Heart right ventricle (tissue), 16 donors: ENCODE measurements at regions not wholly inside any gene's neighbourhood (a gene's known extent, or its start where the extent isn't known, plus 50 kb on each side); places are given as distances from the start of the nearest gene placed in this dataset.

Experiments
- ATAC-seq, 8 donors: fragments of 200-7000 bp; cut with Tn5 transposase; one replicate each; pipeline ENCODE4 v1.9.1; 2020; ENCODE audit warnings: mild to moderate bottlenecking in 8 of 8, moderate library complexity in 8 of 8, moderate number of reproducible peaks in 1 of 8
- DNase-seq, 2 donors: peaks; one replicate each; pipeline ENCODE4 v3.0.0-alpha.2; 2020
- H3K27ac ChIP-seq, 10 donors: fragments of 200-600 bp; sonication (generic) in 2 of 10; one replicate each; pipeline versions ENCODE4 v1.5.0 to v1.8.0; 2020 to 2022; ENCODE audit warnings: mild to moderate bottlenecking in 3 of 10
- H3K27me3 ChIP-seq, 7 donors: fragments of 200-600 bp; one replicate each; pipeline ENCODE4 v1.8.0; 2021 to 2022; ENCODE audit warnings: mild to moderate bottlenecking in 2 of 7
- H3K36me3 ChIP-seq, 9 donors: fragments of 200-600 bp; sonication (generic) in 1 of 9; one replicate each; pipeline versions ENCODE4 v1.5.0 to v1.8.0; 2020 to 2022; ENCODE audit warnings: mild to moderate bottlenecking in 2 of 9
- H3K4me1 ChIP-seq, 9 donors: fragments of 200-600 bp; sonication (generic) in 1 of 9; one replicate each; pipeline versions ENCODE4 v1.5.0 to v1.8.0; 2020 to 2022; ENCODE audit warnings: mild to moderate bottlenecking in 4 of 9
- H3K4me3 ChIP-seq, 10 donors: fragments of 200-600 bp; sonication (generic) in 2 of 10; one replicate each; pipeline versions ENCODE4 v1.5.0 to v1.8.0; 2020 to 2022; ENCODE audit warnings: mild to moderate bottlenecking in 7 of 10, moderate library complexity in 2 of 10
- H3K9me3 ChIP-seq, 11 donors: fragments of 200-600 bp in 10 of 11; sonication (generic) in 2 of 11; one replicate each; pipeline versions ENCODE4 v1.5.0 to v1.8.0; 2013 to 2022; ENCODE audit warnings: mild to moderate bottlenecking in 2 of 11, control low read depth in 1 of 11, moderate library complexity in 1 of 11
- WGBS, 2 donors: extraction: QIAGEN DNeasy Blood & Tissue Kit; methylation state at CpG; one replicate each; pipeline ENCODE4 v1.1.7; 2013; ENCODE audit warnings: inconsistent platforms in 1 of 2; 5-methylcytosine and 5-hydroxymethylcytosine counted together
- intact Hi-C, 10 donors: fragments of 100-400 bp; cut with DNase I; formaldehyde crosslinking; loops; one replicate each; pipeline versions ENCODE4 v1.11.1 to v1.14.2; 2022
- TF ChIP-seq, protein P1 (sequence below), 9 donors: fragments of 200-600 bp; sonication (generic) in 2 of 9; IDR thresholded peaks; one replicate each; pipeline versions ENCODE4 v1.5.0 to v1.8.0; 2021 to 2022; ENCODE audit warnings: antibody characterized with exemption in 9 of 9, mild to moderate bottlenecking in 5 of 9, moderate library complexity in 1 of 9
- donor health status: Arrhythmogenic right ventricular cardiomyopathy.
- donor health status: ischemic (EF 13 %, LVEDD 7.1; RV severe dilation, severe dysfunction).
- donor health status: healthy with polysubstance abuse.
- donor health status: DM: no; HTN: yes; CAD: no.
- donor health status: DM: no; HTN: no; CAD: no.
- donor health status: ischemic (EF 25% LVEDD 6.9; RV normal size, moderate dysfunction).
- donor health status: ischemic (EF 25% LVEDD 5.7; RV mildly dilated, moderate dysfunction).
- donor health status: healthy.
- donor health status: DM: yes; HTN: yes; CAD: no.
- donor health status: Ischemic cardiomyopathy.
- donor health status: ischemic (EF 35%, LVEDD 5.7; RV mildly dilated, moderate dysfunction).
- donor health status: nonischemic (EF 11% LVEDD 7.7; RV severe dilation, severe dysfunction).
- donor health status: DM: yes; HTN: yes; CAD: no.
- donor health status: PGD.
- donor health status: ischemic (EF 29% LVEDD 5.4; RV normal size, mild dysfunction).
- donor health status: nonischemic (EF 23%, LVEDD 6.1; RV moderate dilation, normal function).

DNA sequence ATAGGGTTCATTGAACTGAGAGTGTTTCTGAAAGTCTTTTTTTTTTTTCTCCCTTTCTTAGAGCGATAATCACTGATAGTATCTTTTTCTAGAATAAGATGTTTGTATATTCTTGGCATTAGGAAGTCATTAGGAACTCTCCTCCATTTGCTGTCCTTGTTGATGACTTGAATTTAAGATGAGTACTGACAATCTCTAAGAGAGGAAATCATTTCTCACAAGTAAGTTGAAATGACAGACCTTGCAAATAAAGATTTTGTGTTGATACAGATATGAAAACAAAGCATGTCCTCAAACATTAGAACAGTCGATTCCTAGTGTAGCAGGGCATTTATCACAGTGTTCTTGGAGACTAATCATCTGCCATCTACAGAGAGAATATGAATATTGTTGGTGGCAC, 458.4 kb upstream of the SYT1 start:
- ATAC-seq (no peak), DNase-seq (no peak)
- TF ChIP-seq, protein P1, sequence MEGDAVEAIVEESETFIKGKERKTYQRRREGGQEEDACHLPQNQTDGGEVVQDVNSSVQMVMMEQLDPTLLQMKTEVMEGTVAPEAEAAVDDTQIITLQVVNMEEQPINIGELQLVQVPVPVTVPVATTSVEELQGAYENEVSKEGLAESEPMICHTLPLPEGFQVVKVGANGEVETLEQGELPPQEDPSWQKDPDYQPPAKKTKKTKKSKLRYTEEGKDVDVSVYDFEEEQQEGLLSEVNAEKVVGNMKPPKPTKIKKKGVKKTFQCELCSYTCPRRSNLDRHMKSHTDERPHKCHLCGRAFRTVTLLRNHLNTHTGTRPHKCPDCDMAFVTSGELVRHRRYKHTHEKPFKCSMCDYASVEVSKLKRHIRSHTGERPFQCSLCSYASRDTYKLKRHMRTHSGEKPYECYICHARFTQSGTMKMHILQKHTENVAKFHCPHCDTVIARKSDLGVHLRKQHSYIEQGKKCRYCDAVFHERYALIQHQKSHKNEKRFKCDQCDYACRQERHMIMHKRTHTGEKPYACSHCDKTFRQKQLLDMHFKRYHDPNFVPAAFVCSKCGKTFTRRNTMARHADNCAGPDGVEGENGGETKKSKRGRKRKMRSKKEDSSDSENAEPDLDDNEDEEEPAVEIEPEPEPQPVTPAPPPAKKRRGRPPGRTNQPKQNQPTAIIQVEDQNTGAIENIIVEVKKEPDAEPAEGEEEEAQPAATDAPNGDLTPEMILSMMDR (IDR thresholded peaks at IDR 0.05): no peak
- no peaks in the 10 kb centered on the region for H3K4me1 ChIP-seq
- WGBS, 2 donors: 67 to 80% methylated on average over 2 of the region's 2 CpGs
- H3K9me3 ChIP-seq: no peaks in the 10 kb centered on the region
- no peak overlapping the region for H3K27ac ChIP-seq
- no peaks in the 10 kb centered on the region for H3K27me3 ChIP-seq
- intact Hi-C loops: no loop called here
- no peak overlapping the region for H3K4me3 ChIP-seq
- H3K36me3 ChIP-seq: no peaks in the 10 kb centered on the region

DNA sequence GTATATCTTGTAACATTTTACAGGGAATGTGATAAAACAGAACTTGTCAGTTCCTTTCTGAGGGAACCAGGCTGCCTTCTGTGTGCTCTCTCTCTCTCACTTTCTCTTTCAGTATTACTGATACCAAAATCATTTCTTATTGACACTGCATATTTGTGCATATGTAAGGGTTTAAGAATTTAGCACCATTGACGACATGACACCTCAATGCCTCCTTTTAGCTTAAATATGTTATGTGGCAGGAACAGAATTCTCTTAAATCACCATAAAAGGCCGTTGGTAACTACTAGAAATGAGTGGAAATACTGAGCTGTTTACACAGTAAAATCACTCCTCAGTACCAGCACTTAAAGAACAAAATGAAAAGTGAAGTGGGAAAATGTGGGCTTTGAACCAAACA, 457.7 kb upstream of the SYT1 start:
- Histone ChIP-seq H3K27ac (no peak overlapping the region), H3K36me3 (no peaks in the 10 kb centered on the region), H3K4me1 (no peaks in the 10 kb centered on the region), H3K9me3 (peaks cover 0 to 4% (median 0%) of the 10 kb centered on the region in 11 donors), H3K4me3 (no peak overlapping the region), H3K27me3 (no peaks in the 10 kb centered on the region)
- DNase-seq (no peak), ATAC-seq (no peak)
- intact Hi-C loops: no loop called here
- WGBS, 2 donors: 25 to 27% methylated on average over 2 of the region's 2 CpGs
- TF ChIP-seq, protein P1 (IDR thresholded peaks at IDR 0.05): no peak

DNA sequence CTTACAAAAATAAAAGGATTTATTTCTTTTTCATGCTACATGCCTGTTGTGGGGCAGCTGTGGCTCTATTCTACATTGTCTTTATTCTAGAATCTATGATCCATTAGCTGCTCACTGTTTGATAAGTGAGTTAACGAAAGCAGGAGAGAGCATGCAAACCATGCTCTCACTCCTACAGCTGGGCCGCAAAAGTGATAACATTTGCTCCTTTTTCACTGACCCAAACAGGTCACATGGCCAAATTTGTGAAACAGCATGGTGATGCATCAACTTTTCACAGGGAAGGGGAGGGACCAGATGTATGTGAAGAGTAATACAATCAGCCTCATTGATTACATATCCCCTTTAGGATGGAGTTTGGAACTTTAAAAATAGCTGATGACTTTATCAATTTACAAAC, 456.9 kb upstream of the SYT1 start:
- Histone ChIP-seq H3K9me3 (peaks cover 0 to 6% (median 0%) of the 10 kb centered on the region in 11 donors), H3K4me3 (no peak overlapping the region), H3K27me3 (no peaks in the 10 kb centered on the region), H3K4me1 (no peaks in the 10 kb centered on the region), H3K27ac (no peak overlapping the region), H3K36me3 (no peaks in the 10 kb centered on the region)
- intact Hi-C loops: no loop called here
- no peak for DNase-seq
- 62 to 75% methylated on average over 2 of the region's 2 CpGs for WGBS, 2 donors
- TF ChIP-seq, protein P1 (IDR thresholded peaks at IDR 0.05): no peak
- no peak for ATAC-seq

DNA sequence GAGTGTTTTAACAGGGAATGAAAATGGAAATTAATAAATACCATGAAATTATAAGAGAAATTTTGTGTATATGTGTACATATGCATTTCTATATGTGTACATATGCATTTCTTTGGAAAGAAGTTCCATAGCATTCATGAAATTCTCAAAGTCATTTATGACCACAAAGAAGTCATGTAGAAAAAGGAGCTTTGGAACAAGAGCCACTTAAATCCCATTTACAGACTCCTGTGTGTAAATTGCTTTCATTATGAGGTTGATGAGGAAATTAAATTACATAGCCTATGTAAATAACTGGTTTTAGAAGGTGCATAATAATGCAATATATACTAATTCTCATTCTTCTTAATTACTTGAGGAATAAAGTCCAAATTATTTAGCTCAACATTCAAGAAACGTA, 450.5 kb upstream of the SYT1 start:
- ATAC-seq: no peak
- peaks cover 0 to 6% (median 0%) of the 10 kb centered on the region in 11 donors for H3K9me3 ChIP-seq
- WGBS, 2 donors: 92 to 98% methylated on average over 1 of the region's 1 CpG

More for the DNA sequence above, 450.5 kb upstream of the SYT1 start:
- intact Hi-C loops: no loop called here
- Histone ChIP-seq H3K27me3 (no peaks in the 10 kb centered on the region), H3K4me3 (no peak overlapping the region), H3K4me1 (no peaks in the 10 kb centered on the region), H3K36me3 (no peaks in the 10 kb centered on the region), H3K27ac (no peak overlapping the region)
- TF ChIP-seq, protein P1 (IDR thresholded peaks at IDR 0.05): no peak
- DNase-seq: no peak
